NCI-H69 (cell line): ENCODE measurements at regions not wholly inside any gene's neighbourhood (a gene's known extent, or its start where the extent isn't known, plus 50 kb on each side); places are given as distances from the start of the nearest gene placed in this dataset.
A peak's percentile ranks its signal among the peaks of the same experiment; 100 is the strongest.

Experiments used
- DNase-seq: peaks from one replicate; lab custom pipeline; 2025; lab: John Stamatoyannopoulos, UW

DNA sequence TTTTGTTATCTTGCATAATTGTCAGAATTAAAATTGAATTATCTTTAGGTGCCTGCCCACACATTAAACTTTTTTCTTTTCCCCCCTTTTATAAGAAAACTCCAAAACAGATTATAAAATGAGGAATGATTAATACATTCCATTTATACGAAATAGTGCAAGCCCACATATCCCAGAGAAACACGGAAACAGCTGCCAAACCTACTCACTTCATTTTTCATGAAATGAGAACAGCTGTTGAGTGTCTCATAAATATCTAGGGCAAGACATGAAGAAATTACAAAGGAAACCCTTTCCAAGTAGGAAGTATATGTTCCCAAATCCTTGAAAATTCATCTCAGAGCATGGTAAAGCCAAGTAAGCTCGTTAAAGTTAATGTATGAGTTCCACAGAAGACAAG, 459.4 kb upstream of the NMUR2 start:
- DNase-seq, result no peak

DNA sequence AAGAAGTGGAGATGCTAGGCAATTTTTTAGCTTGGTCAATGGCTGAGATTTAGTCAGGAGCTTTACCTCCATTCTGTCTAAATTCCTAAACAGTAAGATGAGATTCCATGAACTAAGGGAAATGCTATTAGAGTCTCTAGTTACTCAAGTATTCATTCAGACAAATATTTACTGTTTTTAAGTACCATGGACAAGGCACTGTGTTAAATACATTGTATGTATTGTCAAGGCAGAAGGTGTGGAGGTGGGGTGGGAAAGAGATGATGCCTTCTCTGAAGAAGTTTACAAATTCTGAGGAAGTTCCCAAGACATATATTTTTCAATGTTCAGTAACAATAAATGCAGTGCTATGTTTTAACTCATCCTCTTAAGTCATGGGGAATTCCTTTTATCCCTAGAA, 459.9 kb upstream of the NMUR2 start:
- no peak for DNase-seq

DNA sequence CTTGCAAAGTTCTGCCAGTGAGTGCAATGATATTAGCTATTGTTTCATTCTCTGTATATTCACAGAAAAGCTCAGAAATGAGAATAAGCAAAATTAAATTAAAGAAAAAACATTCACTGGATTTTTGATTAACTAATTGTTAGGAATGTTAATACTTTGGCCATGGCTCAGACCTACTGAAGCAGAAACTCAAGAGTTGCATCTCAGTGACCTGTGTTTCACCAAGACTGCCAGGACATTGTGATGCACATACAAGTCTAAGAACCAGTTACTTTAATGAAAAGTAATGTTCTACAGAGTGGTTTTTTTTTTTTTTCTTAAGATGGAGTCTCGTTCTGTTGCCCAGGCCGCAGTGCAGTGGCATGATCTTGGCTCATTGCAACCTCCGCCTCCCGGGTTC, 464.9 kb upstream of the NMUR2 start:
- no peak for DNase-seq

DNA sequence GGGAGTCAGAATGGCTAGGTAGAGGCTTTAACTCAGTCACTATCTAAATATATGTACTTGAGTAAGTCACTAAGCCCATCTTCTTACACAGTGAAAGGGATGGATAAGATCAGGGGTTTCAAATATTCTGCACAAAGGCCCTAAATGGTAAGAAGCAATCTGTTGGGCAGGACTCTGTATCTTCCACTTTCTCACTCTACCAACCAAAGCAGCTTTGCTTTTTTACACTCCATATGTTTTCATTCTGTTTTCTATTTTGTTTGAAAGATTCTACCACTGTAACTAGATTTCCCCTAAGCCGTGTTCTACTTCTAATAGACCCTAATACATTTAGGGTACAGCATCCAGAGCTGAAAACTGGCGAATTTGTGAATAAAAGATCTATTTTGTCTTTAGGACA, 477.5 kb upstream of the NMUR2 start:
- no peak for DNase-seq

DNA sequence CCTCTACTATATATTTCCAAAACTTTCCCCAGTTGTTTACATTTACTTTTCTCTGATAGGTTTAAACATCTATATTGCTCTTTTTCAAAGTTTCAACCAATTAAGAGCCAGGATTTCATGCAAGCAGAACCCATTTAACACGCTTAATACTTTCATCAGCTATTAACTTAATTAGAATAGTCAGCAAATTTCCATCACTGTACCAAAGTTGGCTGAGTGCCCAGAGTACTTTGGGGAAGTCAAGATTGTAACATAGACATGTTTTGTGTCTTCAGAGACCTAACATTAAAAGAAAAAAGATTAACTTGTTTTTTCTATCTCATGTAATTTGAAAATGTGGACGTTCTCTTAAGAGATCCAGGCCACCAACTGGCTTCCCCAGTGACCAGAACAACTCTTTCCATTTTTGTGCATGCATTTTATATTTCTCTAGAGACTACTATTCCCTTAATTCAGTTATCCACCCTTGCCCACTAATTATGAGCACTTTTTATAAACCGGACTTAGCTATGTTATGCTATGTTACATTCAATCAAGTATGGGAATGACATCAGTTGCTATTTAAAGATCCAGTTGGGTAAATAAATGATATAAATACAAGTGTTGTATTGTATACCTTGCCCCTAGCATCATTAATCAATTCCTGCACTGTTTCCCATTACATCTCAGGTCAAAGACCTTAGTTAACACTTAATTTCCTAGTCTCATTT, 478.1 kb upstream of the NMUR2 start:
- DNase-seq, result peak; percentile 67

DNA sequence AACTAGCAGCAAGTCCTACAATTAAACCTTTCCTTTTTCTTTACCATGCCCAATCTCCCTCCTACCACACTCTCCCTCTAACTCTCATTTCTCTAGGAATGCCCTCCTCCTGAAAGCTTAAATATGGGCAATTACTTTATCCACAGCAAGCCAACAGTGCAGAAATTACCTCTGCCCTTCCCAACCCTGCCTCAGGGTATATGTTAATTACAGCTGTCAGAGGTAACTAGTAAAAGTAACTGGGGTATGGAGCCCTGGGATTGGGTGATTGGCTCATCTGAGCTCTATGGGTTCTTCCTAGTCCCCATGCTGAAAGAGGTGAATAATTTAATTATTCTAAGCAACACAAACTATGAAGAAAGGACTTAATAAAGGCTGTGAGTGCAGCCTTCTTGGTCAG, 478.9 kb upstream of the NMUR2 start:
- peak; percentile 97 for DNase-seq

DNA sequence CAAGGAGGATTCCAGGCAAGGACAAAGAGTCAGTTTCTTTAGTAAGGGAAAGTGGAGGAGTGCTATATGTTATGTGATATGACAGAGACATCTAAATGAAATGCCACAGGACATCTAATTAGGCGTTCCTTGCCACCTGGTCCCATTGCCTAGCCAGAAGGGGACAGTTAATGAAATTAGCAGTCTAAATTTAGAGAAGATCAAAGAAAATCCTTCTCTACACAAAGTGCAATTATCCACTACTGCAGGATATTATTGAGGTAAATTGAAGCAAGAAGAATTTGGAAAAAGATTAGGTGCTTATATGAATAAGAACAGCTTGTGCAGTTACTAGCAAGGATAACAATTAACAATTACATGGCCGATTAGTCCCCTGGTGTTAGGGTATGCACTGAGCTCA, 495.3 kb upstream of the NMUR2 start:
- DNase-seq, result peak; percentile 79

DNA sequence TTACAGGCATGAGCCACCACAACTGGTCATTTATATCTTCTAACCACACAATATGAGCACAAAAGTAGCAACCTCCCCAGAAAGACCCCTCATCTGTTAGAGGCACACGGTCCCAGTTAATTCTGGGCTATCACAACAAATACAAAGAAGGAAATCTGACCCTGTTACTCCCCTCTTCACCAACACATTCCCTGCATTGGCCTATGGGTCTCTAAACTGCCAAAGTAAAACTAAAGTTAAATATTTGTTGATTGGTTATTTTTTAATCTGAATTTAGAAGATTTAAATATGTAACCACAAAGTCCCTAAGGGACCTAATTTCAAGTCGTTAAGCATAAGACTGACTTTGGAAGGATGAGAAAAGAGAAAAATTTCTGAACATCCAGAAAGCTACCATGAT, 496.7 kb upstream of the NMUR2 start:
- DNase-seq, result no peak

DNA sequence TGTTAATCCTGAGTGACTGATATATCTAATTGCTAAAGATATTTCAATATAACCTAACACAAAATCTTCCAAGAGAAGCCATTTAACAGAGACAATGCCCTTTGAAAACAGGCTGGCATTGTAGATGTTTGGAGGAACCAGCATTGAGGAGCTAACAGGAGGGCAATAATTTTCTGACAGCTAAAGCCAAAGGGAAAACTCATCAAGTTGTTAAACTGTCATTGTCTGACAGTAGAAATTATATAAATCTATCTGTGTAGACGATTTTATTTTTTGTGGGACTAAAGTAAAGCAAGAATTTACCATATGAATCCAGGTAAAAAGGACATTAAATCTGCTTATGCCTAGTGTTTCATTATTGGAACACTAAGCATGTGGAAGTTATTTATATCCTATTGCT, 500.2 kb upstream of the NMUR2 start:
- DNase-seq, result no peak

DNA sequence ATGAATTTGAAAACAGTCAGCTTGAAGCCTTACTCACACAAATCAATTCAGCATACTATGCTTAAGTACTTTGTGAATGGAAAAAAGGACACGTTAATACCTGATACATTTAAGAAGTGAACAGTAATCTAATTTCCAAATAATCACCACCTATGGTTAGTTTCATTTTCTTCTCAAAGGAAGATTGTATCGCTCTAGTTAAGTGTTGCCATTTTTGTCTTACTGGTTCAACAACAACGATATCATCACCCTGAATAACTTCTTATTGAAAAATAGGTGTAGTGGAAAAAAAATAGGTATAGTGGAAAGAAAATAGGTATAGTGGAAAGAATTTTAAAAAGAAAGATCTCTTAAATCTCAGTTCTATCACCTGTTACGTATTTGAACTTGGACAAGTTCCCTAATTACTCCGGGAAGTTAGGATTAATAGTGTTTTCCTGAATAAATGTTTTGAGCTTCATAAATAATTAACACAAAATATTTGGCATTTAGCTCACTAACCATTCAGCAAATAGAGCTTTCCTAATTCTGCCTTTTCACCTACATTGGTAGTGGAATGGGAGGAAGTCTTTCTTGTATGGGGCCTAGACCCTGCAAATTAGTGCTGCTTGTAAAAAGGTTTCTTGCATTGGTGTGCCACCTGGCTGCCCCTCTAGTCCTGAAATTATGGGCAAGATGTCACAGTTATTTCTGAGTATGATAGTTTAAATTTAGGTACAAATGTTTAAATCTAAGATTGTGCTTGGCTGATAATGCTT, 502.6 kb upstream of the NMUR2 start:
- no peak for DNase-seq

DNA sequence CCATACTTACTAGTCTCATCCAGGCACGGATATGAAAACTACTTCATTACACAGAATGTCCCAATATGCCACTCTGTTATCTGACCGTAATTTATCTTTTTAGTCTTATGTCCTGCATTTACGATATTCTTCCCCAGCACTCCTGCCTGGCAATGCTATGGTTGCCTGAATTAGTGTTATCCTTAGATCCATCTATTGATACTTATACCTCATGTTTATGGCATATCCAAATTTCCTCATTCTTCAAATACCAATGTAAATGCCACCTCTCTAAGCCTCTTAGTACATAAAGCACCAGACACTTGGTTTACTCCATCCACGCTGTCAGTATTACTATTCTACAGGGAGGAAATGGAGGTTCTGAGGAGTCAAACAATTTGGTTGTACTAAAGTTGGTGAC, 507.8 kb upstream of the NMUR2 start:
- no peak for DNase-seq

DNA sequence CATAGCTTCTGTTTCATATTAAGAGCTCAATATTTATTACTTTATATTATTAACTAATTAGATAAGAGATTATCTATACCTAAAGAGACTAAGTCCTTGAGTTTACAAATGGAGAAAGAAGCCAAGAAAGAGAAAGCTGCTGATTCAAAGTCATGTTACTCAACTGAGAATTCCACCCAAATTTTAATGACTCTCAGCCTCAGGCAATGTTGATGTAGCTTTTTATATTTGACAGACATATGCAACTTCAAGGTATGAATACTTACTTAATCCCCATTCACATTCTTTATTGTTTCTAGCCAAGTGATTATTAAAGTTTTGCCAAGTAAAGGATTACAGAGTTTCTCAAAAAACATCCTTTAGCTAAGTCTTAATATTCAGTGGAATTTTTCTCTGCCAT, 527.5 kb upstream of the NMUR2 start:
- DNase-seq, result no peak

DNA sequence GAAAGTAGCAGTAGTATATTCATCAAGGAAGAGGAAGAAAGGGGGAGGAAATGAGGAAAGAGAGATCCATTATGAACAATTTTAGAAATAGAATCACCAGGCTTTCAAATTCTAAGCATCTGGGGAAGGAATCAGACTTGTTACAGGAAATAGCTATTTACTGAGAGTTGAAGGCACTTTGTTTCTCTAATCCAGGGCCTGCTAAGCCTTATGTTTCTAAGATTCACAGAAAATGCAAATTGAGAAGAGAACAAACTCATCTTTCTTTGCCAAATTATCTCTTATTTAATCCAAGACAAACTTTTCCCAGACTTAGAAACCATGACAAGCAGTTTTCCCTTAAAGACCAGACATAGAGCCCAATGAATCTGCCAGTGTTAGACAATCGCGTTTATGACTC, 528.0 kb upstream of the NMUR2 start:
- DNase-seq, result no peak

DNA sequence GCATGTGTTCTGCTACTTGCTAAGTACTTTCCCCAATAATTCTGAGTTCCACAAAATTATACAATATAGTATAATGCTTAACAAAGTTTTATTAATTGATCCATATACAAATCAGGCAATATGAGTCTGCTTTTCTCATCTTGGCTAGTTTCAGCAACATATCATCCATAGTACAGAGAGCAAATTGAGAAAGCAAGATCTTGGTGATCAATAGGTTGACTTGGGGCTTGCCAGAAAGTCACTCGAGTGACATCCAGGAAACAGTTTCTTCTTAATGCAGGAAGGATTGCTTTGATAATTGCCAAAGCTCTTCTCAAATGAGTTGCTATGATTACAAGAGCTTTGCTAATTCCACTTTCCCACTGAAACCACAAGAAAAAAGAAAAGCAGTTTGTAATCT, 533.6 kb upstream of the NMUR2 start:
- no peak for DNase-seq

DNA sequence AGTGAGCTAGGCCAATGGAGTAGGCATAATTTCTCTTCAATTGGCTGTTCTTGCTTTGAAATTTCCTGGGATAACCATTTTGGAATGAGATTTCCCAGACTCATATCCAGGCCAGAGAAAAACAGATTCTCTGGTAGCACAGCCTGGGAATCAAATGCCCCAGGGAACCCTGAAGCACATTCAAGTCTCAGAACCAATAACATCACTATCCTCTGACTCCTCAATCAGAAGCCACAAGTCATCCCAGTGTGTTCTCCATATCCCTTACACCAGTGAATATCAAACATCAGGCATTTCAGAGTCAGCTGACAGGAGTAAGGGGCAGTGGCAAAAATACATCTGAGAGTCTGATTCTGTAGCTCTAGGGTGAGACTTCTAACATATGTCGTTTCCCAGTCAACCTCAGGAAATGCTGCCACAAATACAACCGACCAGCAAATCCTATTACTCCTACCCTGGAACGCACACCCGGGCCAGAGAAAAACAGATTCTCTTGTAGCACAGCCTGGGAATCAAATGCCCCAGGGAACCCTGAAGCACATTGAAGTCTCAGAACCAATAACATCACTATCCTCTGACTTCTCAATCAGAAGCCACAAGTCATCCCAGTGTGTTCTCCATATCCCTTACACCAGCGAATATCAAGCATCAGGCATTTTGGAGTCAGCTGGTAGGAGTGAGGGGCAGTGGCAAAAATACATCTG, 537.7 kb upstream of the NMUR2 start:
- no peak for DNase-seq

DNA sequence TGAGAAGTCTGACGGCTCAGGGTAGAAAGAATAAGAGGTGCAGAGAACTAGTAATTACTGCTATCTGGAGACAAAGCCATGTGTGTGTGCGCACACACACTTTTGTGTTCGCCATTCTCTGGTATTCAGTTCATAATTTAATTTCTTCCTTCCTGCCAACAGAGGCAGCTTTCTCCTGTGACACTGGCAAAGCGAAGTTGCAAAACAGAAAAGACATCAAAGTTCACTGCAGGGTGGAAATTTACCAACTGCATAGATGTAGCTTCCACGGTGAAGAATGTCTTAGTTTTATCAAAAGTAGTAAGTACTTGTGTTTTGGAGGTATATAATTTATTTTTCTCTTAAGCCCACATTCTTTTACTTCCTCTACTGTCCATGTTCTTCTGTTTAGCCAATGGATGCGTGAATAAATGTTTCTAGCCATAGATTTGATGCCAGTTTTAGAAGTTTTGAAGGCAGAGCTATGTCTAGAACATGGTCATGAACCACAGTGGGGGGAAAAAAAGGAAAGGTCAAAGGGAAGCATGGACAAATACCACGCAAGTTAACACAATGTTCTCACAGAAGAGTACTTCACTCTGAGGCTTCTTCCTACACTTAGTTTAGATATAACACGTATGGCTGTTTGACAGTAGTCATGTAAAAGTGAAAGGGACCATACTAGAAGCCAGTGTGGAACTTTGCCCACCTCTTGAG, 536.5 kb upstream of the GRIA1 start:
- DNase-seq, result peak; percentile 18

DNA sequence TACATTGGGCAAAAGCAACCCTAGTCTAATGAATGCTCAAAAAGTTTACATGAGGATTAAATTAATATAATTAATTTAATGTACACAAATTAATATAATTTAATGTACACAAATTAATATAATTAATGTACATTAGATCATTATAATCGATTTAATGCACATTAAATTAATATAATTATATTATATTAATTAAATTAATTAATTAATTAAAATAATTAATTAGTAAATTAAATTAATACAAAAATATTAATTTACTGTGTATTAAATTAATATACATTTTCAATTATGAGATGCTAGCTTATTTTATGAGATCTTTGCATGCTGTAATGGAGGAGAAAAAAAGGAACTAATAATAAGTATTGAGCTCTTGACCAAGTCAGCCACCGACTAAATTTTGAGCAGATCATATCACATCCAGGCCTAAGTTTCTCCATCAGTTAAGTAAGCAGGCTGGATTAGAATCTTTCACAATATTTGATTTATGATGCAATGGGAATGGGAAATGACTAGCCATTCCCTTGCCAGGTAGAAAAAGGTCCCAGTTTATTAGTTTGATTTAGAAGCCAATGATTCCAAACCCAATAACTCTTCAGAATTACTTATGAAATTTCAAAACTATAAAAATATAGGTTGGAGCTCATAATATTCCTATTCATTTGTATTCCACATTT, 533.4 kb upstream of the GRIA1 start:
- DNase-seq, result no peak

DNA sequence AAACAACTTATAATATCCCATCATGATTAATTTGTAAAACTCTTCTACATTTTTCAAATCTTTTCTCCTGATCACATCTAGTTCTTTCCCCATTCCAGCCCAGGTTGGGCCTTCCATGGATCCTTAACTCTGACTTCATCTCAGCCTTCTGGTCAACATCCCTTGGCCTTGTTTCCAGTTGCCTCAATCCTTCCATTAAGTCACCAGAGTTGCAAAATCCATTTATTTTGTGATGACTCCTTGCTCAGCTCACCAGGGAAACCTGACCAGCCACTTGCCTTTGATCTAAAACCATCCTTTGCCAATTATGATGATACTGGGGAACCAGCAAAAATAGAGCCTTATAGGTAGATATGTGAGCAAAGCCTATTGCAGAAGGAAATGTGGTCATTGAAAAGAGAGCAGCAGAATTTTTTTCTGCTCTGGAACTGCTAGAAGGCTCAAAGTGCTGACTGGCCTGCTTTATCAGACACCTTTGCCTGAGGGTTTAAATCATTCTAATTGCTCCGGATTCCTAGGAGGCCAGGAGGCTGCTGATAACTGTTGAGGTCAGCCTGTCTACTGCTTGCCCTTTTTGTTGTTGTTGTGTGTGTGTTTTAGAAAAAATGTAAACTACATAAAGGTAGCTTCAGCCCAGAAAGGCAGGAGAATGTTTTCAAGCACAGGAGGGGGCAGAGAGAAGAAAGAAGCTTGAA, 512.2 kb upstream of the GRIA1 start:
- no peak for DNase-seq

DNA sequence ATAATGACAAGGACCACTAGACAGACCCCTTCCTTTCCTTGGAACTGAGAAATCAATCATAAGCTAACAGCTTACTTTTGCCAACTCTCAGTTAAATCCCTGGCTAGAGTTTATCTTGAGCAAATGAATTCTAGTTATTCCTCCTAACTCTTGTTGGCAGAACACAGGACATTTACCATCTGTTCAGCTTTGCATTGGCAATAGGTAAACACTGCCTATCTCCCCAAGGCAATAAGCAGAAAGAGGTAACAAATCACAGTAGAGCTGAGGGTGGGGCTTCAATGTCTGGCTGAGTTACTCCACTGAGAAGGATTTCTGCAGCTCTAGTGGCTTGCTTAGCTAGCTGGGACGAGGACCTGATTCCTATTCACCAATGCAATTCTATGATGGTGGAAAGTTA, 503.3 kb upstream of the GRIA1 start:
- DNase-seq, result peak; percentile 92

DNA sequence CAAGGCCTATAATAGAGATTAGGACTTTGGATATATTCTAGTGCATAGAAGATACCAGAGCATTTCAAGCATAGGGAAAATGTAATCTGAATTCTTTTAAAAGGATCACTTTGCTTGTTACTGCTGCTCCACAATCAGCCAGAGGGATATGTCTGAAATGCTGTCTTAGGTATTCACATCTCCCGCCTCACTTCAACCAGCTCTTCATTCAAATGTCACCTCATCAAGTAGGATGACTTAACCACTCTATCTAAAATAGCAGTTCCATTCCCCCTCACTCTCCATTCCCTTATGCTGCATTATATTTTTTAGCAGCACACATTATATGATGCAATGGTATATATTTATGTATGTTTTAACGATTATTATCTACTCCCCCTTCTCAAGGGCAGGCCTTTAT, 500.3 kb upstream of the GRIA1 start:
- DNase-seq, result no peak

DNA sequence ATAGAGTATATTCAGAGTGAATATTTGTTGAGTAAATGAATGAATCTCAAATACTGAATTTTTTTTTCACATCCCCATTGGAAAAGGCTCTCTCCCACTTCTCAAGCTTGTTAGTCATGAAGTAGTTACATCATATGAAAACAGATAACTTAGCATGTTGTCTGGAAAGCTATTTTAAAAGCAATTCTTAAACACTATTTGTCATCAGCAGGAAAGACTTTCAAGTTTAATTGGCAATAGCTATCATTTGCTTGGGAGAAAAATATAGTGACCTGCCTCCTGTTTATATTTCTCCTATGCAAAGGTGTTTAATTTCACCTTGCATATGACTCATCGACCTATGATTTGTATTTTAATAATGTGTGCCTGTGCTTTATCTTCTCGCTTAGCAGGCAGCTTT, 499.8 kb upstream of the GRIA1 start:
- peak; percentile 68 for DNase-seq
